Activated CD8-positive, alpha-beta T cell treated with anti-CD3 and anti-CD28 coated beads for 36 hours (primary cell): ENCODE measurements at regions not wholly inside any gene's neighbourhood (a gene's known extent, or its start where the extent isn't known, plus 50 kb on each side); places are given as distances from the start of the nearest gene placed in this dataset.

ENCODE experiments used
- ATAC-seq: fragments of 200-7000 bp; cut with Tn5 transposase; one replicate; pipeline ENCODE4 v1.10.0; 2021; ENCODE audit warnings: mild to moderate bottlenecking, moderate library complexity
- CTCF ChIA-PET: fragments of 350-600 bp; sonication (Branson Sonifier 250); formaldehyde crosslinking; loops from one replicate; lab custom pipeline; 2021; ENCODE audit warnings: antibody characterized with exemption; lab: Charles Lee
- POLR2A ChIA-PET: fragments of 350-600 bp; sonication (Branson Sonifier 250); formaldehyde crosslinking; loops from one replicate; lab custom pipeline; 2021; ENCODE audit warnings: antibody characterized with exemption; lab: Charles Lee
- DNase-seq: peaks from one replicate; pipeline ENCODE4 v3.0.0-alpha.2; 2020
- H3K27ac Mint-ChIP-seq: one replicate; pipeline ENCODE4 v1.8.0; 2021; ENCODE audit warnings: mild to moderate bottlenecking, mixed read lengths
- H3K27me3 Mint-ChIP-seq: one replicate; pipeline ENCODE4 v1.8.0; 2021; ENCODE audit warnings: mixed read lengths
- H3K36me3 Mint-ChIP-seq: one replicate; pipeline ENCODE4 v1.8.0; 2021; ENCODE audit warnings: low read depth, mixed read lengths
- H3K4me1 Mint-ChIP-seq: one replicate; pipeline ENCODE4 v1.8.0; 2021; ENCODE audit warnings: low read depth, mixed read lengths
- H3K4me3 Mint-ChIP-seq: one replicate; pipeline ENCODE4 v1.8.0; 2021; ENCODE audit warnings: mild to moderate bottlenecking, moderate library complexity, mixed read lengths
- H3K9me3 Mint-ChIP-seq: one replicate; pipeline ENCODE4 v1.8.0; 2021; ENCODE audit warnings: mixed read lengths
- intact Hi-C: fragments of 100-400 bp; cut with micrococcal nuclease; formaldehyde crosslinking; loops from one replicate; pipeline ENCODE4 v1.10.0; 2022
- TF ChIP-seq, protein P1 (sequence below): fragments of 200-600 bp; IDR thresholded peaks from one replicate; pipeline ENCODE4 v1.8.0; 2022; ENCODE audit warnings: antibody characterized with exemption, mild to moderate bottlenecking

DNA sequence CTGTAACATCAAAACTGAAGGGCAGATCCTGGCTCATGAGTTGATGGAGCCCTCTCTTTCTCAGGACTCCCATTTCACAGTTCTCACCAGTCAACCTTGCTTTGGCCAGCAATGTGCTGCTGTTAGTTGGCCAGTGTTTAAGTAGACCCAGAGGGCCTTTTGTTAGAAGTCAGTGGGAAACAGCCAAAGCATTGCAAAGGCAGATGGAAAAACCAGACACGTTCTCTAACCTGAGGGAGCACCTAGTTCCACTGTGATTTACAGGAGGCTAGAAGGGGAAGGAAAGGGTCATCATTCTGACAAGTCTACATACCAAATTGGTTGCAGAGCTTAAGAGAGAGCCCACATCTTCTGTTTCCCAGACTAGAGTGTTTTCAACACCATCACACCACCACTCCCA lies 196.4 kb downstream of the OPA1 start:
- DNase-seq: no peak
- ChIA-PET POLR2A (no interaction called here), CTCF (interaction anchor here (1.2 kb wide), 1 partner anchor 428 kb away, joined by 3 read pairs; no protein-coding TSS in a partner anchor)
- Mint-ChIP-seq H3K4me3 (no peak overlapping the region), H3K27me3 (peaks cover 10% of the 10 kb centered on the region), H3K9me3 (no peaks in the 10 kb centered on the region), H3K4me1 (no peaks in the 10 kb centered on the region), H3K36me3 (no peaks in the 10 kb centered on the region), H3K27ac (no peak overlapping the region)
- intact Hi-C loops: no loop called here
- TF ChIP-seq, protein P1, sequence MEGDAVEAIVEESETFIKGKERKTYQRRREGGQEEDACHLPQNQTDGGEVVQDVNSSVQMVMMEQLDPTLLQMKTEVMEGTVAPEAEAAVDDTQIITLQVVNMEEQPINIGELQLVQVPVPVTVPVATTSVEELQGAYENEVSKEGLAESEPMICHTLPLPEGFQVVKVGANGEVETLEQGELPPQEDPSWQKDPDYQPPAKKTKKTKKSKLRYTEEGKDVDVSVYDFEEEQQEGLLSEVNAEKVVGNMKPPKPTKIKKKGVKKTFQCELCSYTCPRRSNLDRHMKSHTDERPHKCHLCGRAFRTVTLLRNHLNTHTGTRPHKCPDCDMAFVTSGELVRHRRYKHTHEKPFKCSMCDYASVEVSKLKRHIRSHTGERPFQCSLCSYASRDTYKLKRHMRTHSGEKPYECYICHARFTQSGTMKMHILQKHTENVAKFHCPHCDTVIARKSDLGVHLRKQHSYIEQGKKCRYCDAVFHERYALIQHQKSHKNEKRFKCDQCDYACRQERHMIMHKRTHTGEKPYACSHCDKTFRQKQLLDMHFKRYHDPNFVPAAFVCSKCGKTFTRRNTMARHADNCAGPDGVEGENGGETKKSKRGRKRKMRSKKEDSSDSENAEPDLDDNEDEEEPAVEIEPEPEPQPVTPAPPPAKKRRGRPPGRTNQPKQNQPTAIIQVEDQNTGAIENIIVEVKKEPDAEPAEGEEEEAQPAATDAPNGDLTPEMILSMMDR: no peak
- ATAC-seq: no peak

DNA sequence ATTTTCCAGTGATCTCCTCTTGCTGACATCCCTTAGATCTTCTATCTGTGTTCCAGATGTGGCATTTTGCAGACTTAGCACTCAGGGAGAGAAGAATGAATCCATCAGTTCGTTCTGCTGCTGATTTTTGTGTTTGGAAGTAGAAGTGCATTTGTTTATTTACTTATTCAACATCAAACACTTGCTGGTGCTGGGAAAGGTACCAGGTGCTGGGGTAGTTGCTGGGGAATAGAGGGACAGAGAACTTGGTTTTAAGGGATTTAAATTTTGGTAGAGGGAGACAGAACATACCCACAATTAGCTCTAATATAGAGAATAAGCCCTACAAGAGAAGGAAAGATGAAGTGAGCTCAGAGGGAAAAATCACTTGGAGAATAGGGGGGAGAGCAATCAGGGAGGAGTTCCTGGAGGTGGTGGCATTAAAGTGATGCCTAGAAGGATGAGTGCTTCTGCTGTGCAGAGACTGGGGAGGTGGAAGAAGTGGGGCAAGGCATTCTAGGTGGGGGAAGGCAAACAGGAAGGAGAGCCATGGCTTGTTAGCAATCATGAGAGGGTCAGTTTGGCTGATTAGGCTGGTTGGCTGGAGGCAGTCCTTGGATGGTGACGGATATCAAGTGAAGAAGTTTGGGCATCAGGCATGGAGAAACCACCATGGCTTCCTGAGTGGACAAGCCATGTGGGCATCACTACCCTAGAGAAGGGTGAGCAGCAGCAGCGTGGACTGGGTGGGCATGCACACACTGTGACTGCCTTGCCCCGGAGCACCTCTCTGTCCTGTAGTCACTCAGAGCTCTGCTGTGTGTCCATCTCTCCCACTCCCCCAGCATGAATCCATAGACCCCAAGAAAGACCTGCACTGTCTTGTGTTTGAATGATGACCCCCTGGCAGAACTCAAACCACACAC lies 197.3 kb downstream of the OPA1 start:
- intact Hi-C loops: no loop called here
- no peaks in the 10 kb centered on the region for H3K4me1 Mint-ChIP-seq
- no peak overlapping the region for H3K4me3 Mint-ChIP-seq
- no peaks in the 10 kb centered on the region for H3K36me3 Mint-ChIP-seq
- CTCF ChIA-PET: interaction anchor here (1.2 to 1.3 kb wide), 2 partner anchors 10 to 427 kb away, joined by 3 read pairs; no protein-coding TSS in a partner anchor
- ATAC-seq (no peak), DNase-seq (no peak)
- H3K27me3 Mint-ChIP-seq: peaks cover 12% of the 10 kb centered on the region
- H3K9me3 Mint-ChIP-seq: no peaks in the 10 kb centered on the region
- TF ChIP-seq, protein P1: no peak
- POLR2A ChIA-PET: no interaction called here
- H3K27ac Mint-ChIP-seq: no peak overlapping the region

GRCh38 chr3:193791041-193792032 lies 198.3 kb downstream of the OPA1 start:
- no peaks in the 10 kb centered on the region for H3K36me3 Mint-ChIP-seq
- DNase-seq: no peak
- TF ChIP-seq, protein P1: no peak
- no peaks in the 10 kb centered on the region for H3K9me3 Mint-ChIP-seq
- ChIA-PET POLR2A (no interaction called here), CTCF (interaction anchor here (0.8 to 1.3 kb wide), 2 partner anchors 11 to 69 kb away, joined by 3 read pairs; no protein-coding TSS in a partner anchor)
- intact Hi-C loops: no loop called here
- H3K4me1 Mint-ChIP-seq: no peaks in the 10 kb centered on the region
- peaks cover 16% of the 10 kb centered on the region for H3K27me3 Mint-ChIP-seq
- no peak for ATAC-seq
- no peak overlapping the region for H3K4me3 Mint-ChIP-seq
- no peak overlapping the region for H3K27ac Mint-ChIP-seq

- Mint-ChIP-seq H3K4me1 (no peaks in the 10 kb centered on the region), H3K4me3 (no peak overlapping the region), H3K9me3 (no peaks in the 10 kb centered on the region), H3K27me3 (peaks cover 16% of the 10 kb centered on the region), H3K36me3 (no peaks in the 10 kb centered on the region), H3K27ac (no peak overlapping the region)
- ChIA-PET POLR2A (no interaction called here), CTCF (no interaction called here)
- TF ChIP-seq, protein P1: no peak
- ATAC-seq (no peak), DNase-seq (no peak)
- intact Hi-C loops: no loop called here
Measured at GRCh38 chr3:193793123-193793522, 200.1 kb downstream of the OPA1 start.
